Spleen (tissue), 7 donors: ENCODE measurements at regions not wholly inside any gene's neighbourhood (a gene's known extent, or its start where the extent isn't known, plus 50 kb on each side); places are given as distances from the start of the nearest gene placed in this dataset.

Source experiments
- POLR2A ChIP-seq, 3 donors: fragments of 450-650 bp; IDR thresholded peaks; one replicate each; pipeline ENCODE4 v1.5.1; 2017; ENCODE audit warnings: antibody characterized with exemption in 3 of 3, mild to moderate bottlenecking in 1 of 3
- POLR2AphosphoS5 ChIP-seq, 3 donors: sonication (generic); formaldehyde crosslinking; IDR thresholded peaks; one replicate each; pipeline ENCODE4 v1.5.1; 2017; ENCODE audit warnings: antibody characterized with exemption in 3 of 3
- TF ChIP-seq, protein P1 (sequence below), 11 experiments: fragments of 200-600 bp in 7 of 11; fragments of 450-650 bp in 4 of 11; sonication (generic) in 4 of 11; IDR thresholded peaks in 8 of 11; conservative IDR thresholded peaks in 3 of 11; 1 replicate in 7 of 11; 2 replicates in 4 of 11; pipeline versions ENCODE4 v1.4.0 to v1.8.0; 2016 to 2021; ENCODE audit warnings: antibody characterized with exemption in 11 of 11, inconsistent platforms in 4 of 11, mild to moderate bottlenecking in 1 of 11
- donor health status: DM: no; HTN: no; CAD: no; lungs with moderate emphysema.
- donor health status: DM: no; HTN: no; CAD: no.
- donor health status: DM: no; HTN: no; CAD: no.

DNA sequence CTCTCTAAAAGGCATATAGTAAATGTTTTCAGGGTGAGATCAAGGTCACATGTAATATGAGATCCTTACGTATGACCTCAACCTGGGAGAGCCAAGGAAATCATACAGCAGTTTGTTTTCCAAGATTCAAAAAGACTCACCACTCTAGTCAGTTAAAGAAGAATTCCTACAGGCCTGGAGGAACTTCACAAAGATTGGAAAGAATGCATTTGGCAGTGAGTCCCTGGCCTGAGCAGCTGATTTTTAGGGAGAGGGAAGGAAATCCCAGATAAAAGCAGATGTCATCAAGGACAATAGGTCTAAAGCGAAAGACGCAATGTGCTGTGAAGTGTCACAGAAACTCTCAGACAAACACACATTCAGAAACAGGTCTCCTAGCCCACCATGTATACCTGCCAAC lies 424.0 kb upstream of the ZNF462 start:
- TF ChIP-seq, protein P1, sequence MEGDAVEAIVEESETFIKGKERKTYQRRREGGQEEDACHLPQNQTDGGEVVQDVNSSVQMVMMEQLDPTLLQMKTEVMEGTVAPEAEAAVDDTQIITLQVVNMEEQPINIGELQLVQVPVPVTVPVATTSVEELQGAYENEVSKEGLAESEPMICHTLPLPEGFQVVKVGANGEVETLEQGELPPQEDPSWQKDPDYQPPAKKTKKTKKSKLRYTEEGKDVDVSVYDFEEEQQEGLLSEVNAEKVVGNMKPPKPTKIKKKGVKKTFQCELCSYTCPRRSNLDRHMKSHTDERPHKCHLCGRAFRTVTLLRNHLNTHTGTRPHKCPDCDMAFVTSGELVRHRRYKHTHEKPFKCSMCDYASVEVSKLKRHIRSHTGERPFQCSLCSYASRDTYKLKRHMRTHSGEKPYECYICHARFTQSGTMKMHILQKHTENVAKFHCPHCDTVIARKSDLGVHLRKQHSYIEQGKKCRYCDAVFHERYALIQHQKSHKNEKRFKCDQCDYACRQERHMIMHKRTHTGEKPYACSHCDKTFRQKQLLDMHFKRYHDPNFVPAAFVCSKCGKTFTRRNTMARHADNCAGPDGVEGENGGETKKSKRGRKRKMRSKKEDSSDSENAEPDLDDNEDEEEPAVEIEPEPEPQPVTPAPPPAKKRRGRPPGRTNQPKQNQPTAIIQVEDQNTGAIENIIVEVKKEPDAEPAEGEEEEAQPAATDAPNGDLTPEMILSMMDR (IDR thresholded peaks at IDR 0.05 in 8 of 11, conservative IDR thresholded peaks at IDR 0.05 in 3 of 11), result no peak
- no peak for TF ChIP-seq POLR2A (IDR thresholded peaks at IDR 0.05)
- no peak for TF ChIP-seq POLR2AphosphoS5 (IDR thresholded peaks at IDR 0.05)
